ENCODE measurements at regions not wholly inside any gene's neighbourhood (a gene's known extent, or its start where the extent isn't known, plus 50 kb on each side); places are given as distances from the start of the nearest gene placed in this dataset.

GRCh38 chr16:86881861-86882273 lies 303.5 kb downstream of the FOXL1 start:
- ChIA-PET POLR2A (no interaction called here), CTCF (no interaction called here)
- Mint-ChIP-seq H3K27ac (no peak overlapping the region), H3K4me1 (peaks cover 0 to 5% (median 0%) of the 10 kb centered on the region in 3 donors), H3K27me3 (peaks cover 42 to 55% of the 10 kb centered on the region in 2 donors), H3K9me3 (peaks cover 0 to 12% (median 0%) of the 10 kb centered on the region in 3 donors), H3K36me3 (no peaks in the 10 kb centered on the region), H3K4me3 (no peak overlapping the region)
- H3K9me3 ChIP-seq = no peaks in the 10 kb centered on the region
- no peak overlapping the region for H3K4me3 ChIP-seq (ENCODE audit: control insufficient read depth in 1 of 2, extremely low read depth in 1 of 2, low read length in 1 of 2)
- ATAC-seq (replicated peaks in 1 of 4) (no peak), DNase-seq (no peak)
- no peak overlapping the region for H3K27ac ChIP-seq (ENCODE audit: low read length)
- no peaks in the 10 kb centered on the region for H3K4me1 ChIP-seq (ENCODE audit: control insufficient read depth in 1 of 2, extremely low read depth in 1 of 2, insufficient read depth in 2 of 2, low read length in 2 of 2)
- WGBS (ENCODE audit: insufficient coverage) = 72% methylated on average over 15 of the region's 15 CpGs
- no peaks in the 10 kb centered on the region for H3K36me3 ChIP-seq (ENCODE audit: control insufficient read depth in 2 of 2, extremely low read depth in 1 of 2, insufficient read depth in 1 of 2, low read length in 1 of 2)
- peaks cover 0 to 58% of the 10 kb centered on the region in 2 experiments for H3K27me3 ChIP-seq (replicated peaks in 1 of 2; ENCODE audit: control insufficient read depth in 2 of 2, extremely low read depth in 1 of 2, insufficient read depth in 2 of 2, low read length in 1 of 2)

GRCh38 chr16:86882586-86883280 lies 304.4 kb downstream of the FOXL1 start:
- peaks cover 0 to 5% (median 0%) of the 10 kb centered on the region in 3 donors for H3K4me1 Mint-ChIP-seq
- no peak overlapping the region for H3K27ac ChIP-seq (ENCODE audit: low read length)

GRCh38 chr16:86883583-86884389 lies 305.4 kb downstream of the FOXL1 start:
- Mint-ChIP-seq H3K36me3 (no peaks in the 10 kb centered on the region), H3K27me3 (peaks cover 25 to 41% of the 10 kb centered on the region in 2 donors), H3K4me3 (no peak overlapping the region), H3K9me3 (peaks cover 0 to 4% (median 0%) of the 10 kb centered on the region in 3 donors), H3K4me1 (peaks cover 0 to 2% (median 0%) of the 10 kb centered on the region in 3 donors), H3K27ac (no peak overlapping the region)
- no peak for DNase-seq
- H3K27me3 ChIP-seq (replicated peaks in 1 of 2; ENCODE audit: control insufficient read depth in 2 of 2, extremely low read depth in 1 of 2, insufficient read depth in 2 of 2, low read length in 1 of 2) = peaks cover 0 to 46% of the 10 kb centered on the region in 2 experiments
- ChIA-PET CTCF (no interaction called here), POLR2A (no interaction called here)
- ATAC-seq (replicated peaks in 1 of 4) = no peak
- 84% methylated on average over 13 of the region's 14 CpGs for WGBS (ENCODE audit: insufficient coverage)
- H3K27ac ChIP-seq (ENCODE audit: low read length) = no peak overlapping the region
- H3K4me1 ChIP-seq (ENCODE audit: control insufficient read depth in 1 of 2, extremely low read depth in 1 of 2, insufficient read depth in 2 of 2, low read length in 2 of 2) = no peaks in the 10 kb centered on the region
- no peaks in the 10 kb centered on the region for H3K36me3 ChIP-seq (ENCODE audit: control insufficient read depth in 2 of 2, extremely low read depth in 1 of 2, insufficient read depth in 1 of 2, low read length in 1 of 2)
- H3K9me3 ChIP-seq = no peaks in the 10 kb centered on the region
- H3K4me3 ChIP-seq (ENCODE audit: control insufficient read depth in 1 of 2, extremely low read depth in 1 of 2, low read length in 1 of 2) = no peak overlapping the region

More at GRCh38 chr16:86882586-86883280, 304.4 kb downstream of the FOXL1 start:
- peaks cover 33 to 49% of the 10 kb centered on the region in 2 donors for H3K27me3 Mint-ChIP-seq
- peaks cover 0 to 7% (median 0%) of the 10 kb centered on the region in 3 donors for H3K9me3 Mint-ChIP-seq
- no peaks in the 10 kb centered on the region for H3K36me3 ChIP-seq (ENCODE audit: control insufficient read depth in 2 of 2, extremely low read depth in 1 of 2, insufficient read depth in 1 of 2, low read length in 1 of 2)
- ChIA-PET POLR2A (no interaction called here), CTCF (no interaction called here)
- no peak overlapping the region for H3K4me3 Mint-ChIP-seq
- ATAC-seq (replicated peaks in 1 of 4) = no peak
- no peak overlapping the region for H3K27ac Mint-ChIP-seq
- H3K27me3 ChIP-seq (replicated peaks in 1 of 2; ENCODE audit: control insufficient read depth in 2 of 2, extremely low read depth in 1 of 2, insufficient read depth in 2 of 2, low read length in 1 of 2) = peaks cover 0 to 53% of the 10 kb centered on the region in 2 experiments
- no peaks in the 10 kb centered on the region for H3K4me1 ChIP-seq (ENCODE audit: control insufficient read depth in 1 of 2, extremely low read depth in 1 of 2, insufficient read depth in 2 of 2, low read length in 2 of 2)
- no peaks in the 10 kb centered on the region for H3K9me3 ChIP-seq
- WGBS (ENCODE audit: insufficient coverage) = 6% methylated on average over 5 of the region's 6 CpGs
- H3K4me3 ChIP-seq (ENCODE audit: control insufficient read depth in 1 of 2, extremely low read depth in 1 of 2, low read length in 1 of 2) = no peak overlapping the region
- no peaks in the 10 kb centered on the region for H3K36me3 Mint-ChIP-seq
- no peak for DNase-seq

- Histone ChIP-seq H3K36me3 (ENCODE audit: control insufficient read depth in 2 of 2, extremely low read depth in 1 of 2, insufficient read depth in 1 of 2, low read length in 1 of 2) (no peaks in the 10 kb centered on the region), H3K9me3 (no peaks in the 10 kb centered on the region), H3K27me3 (replicated peaks in 1 of 2; ENCODE audit: control insufficient read depth in 2 of 2, extremely low read depth in 1 of 2, insufficient read depth in 2 of 2, low read length in 1 of 2) (peaks cover 0 to 41% of the 10 kb centered on the region in 2 experiments), H3K4me1 (ENCODE audit: control insufficient read depth in 1 of 2, extremely low read depth in 1 of 2, insufficient read depth in 2 of 2, low read length in 2 of 2) (no peaks in the 10 kb centered on the region), H3K4me3 (ENCODE audit: control insufficient read depth in 1 of 2, extremely low read depth in 1 of 2, low read length in 1 of 2) (no peak overlapping the region), H3K27ac (ENCODE audit: low read length) (no peak overlapping the region)
- DNase-seq = no peak
- no peak for ATAC-seq (replicated peaks in 1 of 4)
- Mint-ChIP-seq H3K27me3 (peaks cover 20 to 36% of the 10 kb centered on the region in 2 donors), H3K36me3 (no peaks in the 10 kb centered on the region), H3K27ac (no peak overlapping the region), H3K4me1 (no peaks in the 10 kb centered on the region), H3K4me3 (no peak overlapping the region), H3K9me3 (peaks cover 0 to 8% (median 0%) of the 10 kb centered on the region in 3 donors)
- ChIA-PET POLR2A (no interaction called here), CTCF (no interaction called here)
- WGBS (ENCODE audit: insufficient coverage) = no CpG with 5 or more reads among the region's 4 CpGs
Measured at GRCh38 chr16:86884390-86884650, 306.0 kb downstream of the FOXL1 start.

GRCh38 chr16:86885139-86885538 lies 306.8 kb downstream of the FOXL1 start:
- Mint-ChIP-seq H3K36me3 (no peaks in the 10 kb centered on the region), H3K4me1 (no peaks in the 10 kb centered on the region), H3K27me3 (peaks cover 12 to 28% of the 10 kb centered on the region in 2 donors), H3K4me3 (no peak overlapping the region), H3K9me3 (peaks cover 0 to 8% (median 0%) of the 10 kb centered on the region in 3 donors), H3K27ac (no peak overlapping the region)
- Histone ChIP-seq H3K27ac (ENCODE audit: low read length) (no peak overlapping the region), H3K9me3 (no peaks in the 10 kb centered on the region), H3K4me3 (ENCODE audit: control insufficient read depth in 1 of 2, extremely low read depth in 1 of 2, low read length in 1 of 2) (no peak overlapping the region), H3K36me3 (ENCODE audit: control insufficient read depth in 2 of 2, extremely low read depth in 1 of 2, insufficient read depth in 1 of 2, low read length in 1 of 2) (no peaks in the 10 kb centered on the region), H3K27me3 (replicated peaks in 1 of 2; ENCODE audit: control insufficient read depth in 2 of 2, extremely low read depth in 1 of 2, insufficient read depth in 2 of 2, low read length in 1 of 2) (peaks cover 0 to 33% of the 10 kb centered on the region in 2 experiments), H3K4me1 (ENCODE audit: control insufficient read depth in 1 of 2, extremely low read depth in 1 of 2, insufficient read depth in 2 of 2, low read length in 2 of 2) (no peaks in the 10 kb centered on the region)
- ATAC-seq (replicated peaks in 1 of 4) = no peak
- ChIA-PET POLR2A (no interaction called here), CTCF (no interaction called here)
- no CpG with 5 or more reads among the region's 6 CpGs for WGBS (ENCODE audit: insufficient coverage)
- no peak for DNase-seq

GRCh38 chr16:86886651-86887050 lies 308.3 kb downstream of the FOXL1 start:
- no peak for DNase-seq
- Histone ChIP-seq H3K4me1 (ENCODE audit: control insufficient read depth in 1 of 2, extremely low read depth in 1 of 2, insufficient read depth in 2 of 2, low read length in 2 of 2) (no peaks in the 10 kb centered on the region), H3K27ac (ENCODE audit: low read length) (no peak overlapping the region), H3K9me3 (no peaks in the 10 kb centered on the region), H3K4me3 (ENCODE audit: control insufficient read depth in 1 of 2, extremely low read depth in 1 of 2, low read length in 1 of 2) (no peak overlapping the region), H3K36me3 (ENCODE audit: control insufficient read depth in 2 of 2, extremely low read depth in 1 of 2, insufficient read depth in 1 of 2, low read length in 1 of 2) (no peaks in the 10 kb centered on the region), H3K27me3 (replicated peaks in 1 of 2; ENCODE audit: control insufficient read depth in 2 of 2, extremely low read depth in 1 of 2, insufficient read depth in 2 of 2, low read length in 1 of 2) (peaks cover 0 to 22% of the 10 kb centered on the region in 2 experiments)
- ATAC-seq (replicated peaks in 1 of 4) = no peak
- Mint-ChIP-seq H3K27ac (no peak overlapping the region), H3K9me3 (peaks cover 0 to 8% (median 0%) of the 10 kb centered on the region in 3 donors), H3K27me3 (peaks cover 9 to 14% of the 10 kb centered on the region in 2 donors), H3K36me3 (no peaks in the 10 kb centered on the region), H3K4me3 (no peak overlapping the region), H3K4me1 (no peaks in the 10 kb centered on the region)
- WGBS (ENCODE audit: insufficient coverage) = no CpG with 5 or more reads among the region's 1 CpG
- ChIA-PET POLR2A (no interaction called here), CTCF (no interaction called here)

Measured in T-cell (primary cell).